ENCODE measurements at regions not wholly inside any gene's neighbourhood (a gene's known extent, or its start where the extent isn't known, plus 50 kb on each side); places are given as distances from the start of the nearest gene placed in this dataset.

DNA sequence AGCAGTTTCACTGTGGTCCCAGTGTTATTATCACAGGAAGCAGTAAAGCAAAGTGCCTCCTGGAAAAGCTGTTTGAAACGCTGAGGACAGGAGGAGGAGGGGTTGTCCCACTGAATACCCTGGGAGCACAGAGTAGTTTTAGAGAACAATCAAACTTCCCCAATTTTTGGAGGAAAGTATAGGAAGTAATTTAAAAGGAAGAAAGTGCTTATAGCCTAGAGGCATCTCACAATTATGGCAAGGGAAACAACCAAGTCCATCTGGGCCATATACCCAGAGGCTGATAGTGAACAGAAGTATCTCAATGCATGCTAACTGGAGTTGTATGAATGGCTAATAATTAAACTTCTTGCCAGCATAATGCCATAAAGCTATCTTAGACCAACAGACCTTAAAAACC is 137.2 kb upstream of the EPHA6 start:
- Histone ChIP-seq H3K36me3 (no peaks in the 10 kb centered on the region), H3K27ac (no peak overlapping the region), H3K27me3 (no peaks in the 10 kb centered on the region), H3K4me1 (no peaks in the 10 kb centered on the region), H3K4me3 (no peak overlapping the region), H3K9me3 (no peaks in the 10 kb centered on the region)
- DNase-seq, result no peak
- in situ Hi-C loops (cut with MboI; ENCODE audit: low sequenced_read_pairs in 4 of 4) (no loop called here), intact Hi-C loops (cut with DNase I; ENCODE audit: low total_unique reads) (no loop called here)
- TF ChIP-seq POLR2A (IDR thresholded peaks at IDR 0.05), result no peak
- TF ChIP-seq, protein P1, sequence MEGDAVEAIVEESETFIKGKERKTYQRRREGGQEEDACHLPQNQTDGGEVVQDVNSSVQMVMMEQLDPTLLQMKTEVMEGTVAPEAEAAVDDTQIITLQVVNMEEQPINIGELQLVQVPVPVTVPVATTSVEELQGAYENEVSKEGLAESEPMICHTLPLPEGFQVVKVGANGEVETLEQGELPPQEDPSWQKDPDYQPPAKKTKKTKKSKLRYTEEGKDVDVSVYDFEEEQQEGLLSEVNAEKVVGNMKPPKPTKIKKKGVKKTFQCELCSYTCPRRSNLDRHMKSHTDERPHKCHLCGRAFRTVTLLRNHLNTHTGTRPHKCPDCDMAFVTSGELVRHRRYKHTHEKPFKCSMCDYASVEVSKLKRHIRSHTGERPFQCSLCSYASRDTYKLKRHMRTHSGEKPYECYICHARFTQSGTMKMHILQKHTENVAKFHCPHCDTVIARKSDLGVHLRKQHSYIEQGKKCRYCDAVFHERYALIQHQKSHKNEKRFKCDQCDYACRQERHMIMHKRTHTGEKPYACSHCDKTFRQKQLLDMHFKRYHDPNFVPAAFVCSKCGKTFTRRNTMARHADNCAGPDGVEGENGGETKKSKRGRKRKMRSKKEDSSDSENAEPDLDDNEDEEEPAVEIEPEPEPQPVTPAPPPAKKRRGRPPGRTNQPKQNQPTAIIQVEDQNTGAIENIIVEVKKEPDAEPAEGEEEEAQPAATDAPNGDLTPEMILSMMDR (IDR thresholded peaks at IDR 0.05 in 4 of 5, conservative IDR thresholded peaks at IDR 0.05 in 1 of 5), result no peak
- ATAC-seq, result no peak

DNA sequence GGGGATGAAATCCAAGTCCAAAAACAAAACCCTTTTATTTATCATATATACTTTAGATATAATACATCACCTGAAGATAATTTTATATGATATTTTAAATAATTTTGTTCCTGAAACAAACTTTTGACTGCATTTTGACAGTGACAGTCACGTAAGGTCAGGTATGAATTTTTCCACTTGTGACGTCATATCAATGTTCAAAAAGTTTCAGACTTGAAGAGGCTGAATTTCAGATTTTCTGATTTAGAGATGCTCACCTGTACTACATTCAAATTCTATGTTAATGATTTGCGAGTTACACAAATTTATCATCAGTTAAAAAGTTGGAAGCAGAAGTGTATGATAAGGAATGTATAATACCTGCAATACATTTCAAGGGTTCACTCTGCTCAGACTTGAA is 136.1 kb upstream of the EPHA6 start:
- Histone ChIP-seq H3K4me3 (no peak overlapping the region), H3K9me3 (no peaks in the 10 kb centered on the region), H3K4me1 (no peaks in the 10 kb centered on the region), H3K36me3 (no peaks in the 10 kb centered on the region), H3K27me3 (no peaks in the 10 kb centered on the region), H3K27ac (no peak overlapping the region)
- TF ChIP-seq POLR2A (IDR thresholded peaks at IDR 0.05), result no peak
- TF ChIP-seq, protein P1 (IDR thresholded peaks at IDR 0.05 in 4 of 5, conservative IDR thresholded peaks at IDR 0.05 in 1 of 5), result no peak
- intact Hi-C loops (cut with DNase I; ENCODE audit: low total_unique reads) (no loop called here), in situ Hi-C loops (cut with MboI; ENCODE audit: low sequenced_read_pairs in 4 of 4) (no loop called here)
- DNase-seq (no peak), ATAC-seq (no peak)

DNA sequence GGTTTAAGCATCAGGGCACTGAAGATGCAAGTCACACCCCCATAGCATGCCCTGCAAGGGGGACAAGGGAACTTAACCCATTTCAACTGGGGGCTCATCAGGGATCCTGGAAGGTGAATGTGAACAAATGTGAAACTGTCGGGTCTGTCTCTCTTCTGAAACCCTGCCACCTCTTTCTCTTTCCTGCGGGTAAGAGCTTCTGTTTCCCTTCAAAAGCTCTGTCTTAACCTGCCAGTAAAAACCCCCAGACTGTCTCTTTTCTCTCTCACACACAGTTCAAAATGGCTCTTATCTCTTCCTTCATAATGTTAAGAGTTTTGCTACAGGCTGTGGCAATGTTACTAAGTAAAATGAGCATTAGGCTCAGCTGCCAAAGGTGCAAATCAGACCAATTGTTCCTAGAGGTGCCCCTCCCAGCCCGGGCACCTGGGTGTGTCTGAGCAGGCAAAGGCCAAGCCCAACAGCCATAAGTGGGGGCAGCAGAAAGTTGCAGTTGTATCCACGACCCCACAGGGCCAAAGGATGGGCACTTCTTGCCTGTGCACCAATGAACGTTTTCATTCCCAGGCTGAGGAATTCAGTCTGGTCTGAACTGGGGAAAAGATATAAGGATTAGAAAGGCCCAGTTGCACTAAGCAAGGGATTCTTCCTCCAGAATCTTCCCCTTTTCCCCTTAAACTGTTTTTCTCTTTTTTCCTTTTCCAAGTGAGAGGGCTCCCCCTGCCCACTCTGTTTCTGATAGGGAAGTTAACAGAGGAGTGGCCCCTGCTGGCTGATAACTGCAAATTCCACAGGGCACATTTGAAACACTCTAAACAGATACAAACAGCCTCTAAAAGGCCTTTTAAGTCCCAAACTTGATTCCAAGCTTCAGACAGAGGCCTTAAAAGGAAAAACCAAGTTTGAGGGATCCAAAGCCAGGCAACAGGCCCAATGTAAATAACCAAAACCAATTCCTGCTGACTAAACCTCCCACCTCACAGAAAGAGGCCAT is 113.8 kb upstream of the EPHA6 start:
- in situ Hi-C loops (cut with MboI; ENCODE audit: low sequenced_read_pairs in 4 of 4), result no loop called here
- ATAC-seq, result no peak
- H3K4me1 ChIP-seq, result no peaks in the 10 kb centered on the region
- H3K9me3 ChIP-seq, result no peaks in the 10 kb centered on the region
- H3K27ac ChIP-seq, result no peak overlapping the region
- TF ChIP-seq, protein P1 (IDR thresholded peaks at IDR 0.05 in 4 of 5, conservative IDR thresholded peaks at IDR 0.05 in 1 of 5), result no peak
- no peak for TF ChIP-seq POLR2A (IDR thresholded peaks at IDR 0.05)
- H3K36me3 ChIP-seq, result no peaks in the 10 kb centered on the region
- intact Hi-C loops (cut with DNase I; ENCODE audit: low total_unique reads), result no loop called here
- DNase-seq, result no peak
- no peaks in the 10 kb centered on the region for H3K27me3 ChIP-seq
- no peak overlapping the region for H3K4me3 ChIP-seq

DNA sequence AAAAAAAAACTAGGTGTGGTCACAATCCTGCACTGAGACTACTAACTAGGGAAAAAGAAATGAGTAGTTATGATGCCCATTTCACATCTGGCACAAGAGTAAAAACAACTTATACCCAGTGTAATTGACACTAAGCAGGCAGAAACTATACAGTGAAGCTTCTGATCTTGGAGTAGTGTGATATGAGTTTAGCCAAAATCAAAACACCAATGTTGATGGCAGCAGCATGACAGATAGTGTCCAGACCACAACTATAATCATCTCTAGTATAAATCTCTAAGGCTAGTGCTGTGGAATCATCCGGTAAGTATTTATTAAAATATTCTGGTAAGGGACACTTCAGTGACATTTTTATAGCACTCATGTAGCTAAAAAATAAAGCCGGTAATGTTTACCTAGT is 108.5 kb upstream of the EPHA6 start:
- TF ChIP-seq POLR2A (IDR thresholded peaks at IDR 0.05), result no peak
- TF ChIP-seq, protein P1 (IDR thresholded peaks at IDR 0.05 in 4 of 5, conservative IDR thresholded peaks at IDR 0.05 in 1 of 5), result no peak
- no peaks in the 10 kb centered on the region for H3K36me3 ChIP-seq
- H3K9me3 ChIP-seq, result no peaks in the 10 kb centered on the region
- no peaks in the 10 kb centered on the region for H3K4me1 ChIP-seq
- H3K27me3 ChIP-seq, result no peaks in the 10 kb centered on the region
- H3K27ac ChIP-seq, result no peak overlapping the region
- H3K4me3 ChIP-seq, result no peak overlapping the region
- intact Hi-C loops (cut with DNase I; ENCODE audit: low total_unique reads) (no loop called here), in situ Hi-C loops (cut with MboI; ENCODE audit: low sequenced_read_pairs in 4 of 4) (no loop called here)
- DNase-seq (no peak), ATAC-seq (no peak)

Measured in gastrocnemius medialis (tissue), 4 donors.